ENCODE measurements at regions not wholly inside any gene's neighbourhood (a gene's known extent, or its start where the extent isn't known, plus 50 kb on each side); places are given as distances from the start of the nearest gene placed in this dataset.

GRCh38 chr22:34067031-34067430 is 146.8 kb upstream of the LARGE1 start:
- no peaks in the 10 kb centered on the region for H3K36me3 ChIP-seq (ENCODE audit: insufficient read depth)
- no peaks in the 10 kb centered on the region for H3K4me1 ChIP-seq (ENCODE audit: low read depth, poor library complexity, severe bottlenecking)
- no peak overlapping the region for H3K4me2 ChIP-seq
- no peak for TF ChIP-seq CTCF (conservative IDR thresholded peaks at IDR 0.05; ENCODE audit: low read depth, low read length)
- H3K27ac ChIP-seq = no peak overlapping the region
- H3K79me2 ChIP-seq (ENCODE audit: insufficient read depth, low read depth) = no peaks in the 10 kb centered on the region
- H3K9ac ChIP-seq = no peak overlapping the region
- H3K27me3 ChIP-seq (ENCODE audit: insufficient read depth, low read depth) = no peaks in the 10 kb centered on the region
- no peak overlapping the region for H3K4me3 ChIP-seq (IDR thresholded peaks at IDR 0.05; ENCODE audit: insufficient read depth, low read depth, low read length)
- no peaks in the 10 kb centered on the region for H4K20me1 ChIP-seq (ENCODE audit: insufficient read depth)
- H2AFZ ChIP-seq (ENCODE audit: low read depth) = no peak overlapping the region

GRCh38 chr22:34068001-34068400 is 147.7 kb upstream of the LARGE1 start:
- no peak overlapping the region for H3K4me3 ChIP-seq (IDR thresholded peaks at IDR 0.05; ENCODE audit: insufficient read depth, low read depth, low read length)
- no peaks in the 10 kb centered on the region for H3K79me2 ChIP-seq (ENCODE audit: insufficient read depth, low read depth)
- H4K20me1 ChIP-seq (ENCODE audit: insufficient read depth) = no peaks in the 10 kb centered on the region
- no peak overlapping the region for H3K27ac ChIP-seq
- no peak overlapping the region for H3K9ac ChIP-seq
- no peak for TF ChIP-seq CTCF (conservative IDR thresholded peaks at IDR 0.05; ENCODE audit: low read depth, low read length)
- H3K4me1 ChIP-seq (ENCODE audit: low read depth, poor library complexity, severe bottlenecking) = no peaks in the 10 kb centered on the region
- H3K27me3 ChIP-seq (ENCODE audit: insufficient read depth, low read depth) = no peaks in the 10 kb centered on the region
- no peak overlapping the region for H3K4me2 ChIP-seq
- no peak overlapping the region for H2AFZ ChIP-seq (ENCODE audit: low read depth)
- no peaks in the 10 kb centered on the region for H3K36me3 ChIP-seq (ENCODE audit: insufficient read depth)

- TF ChIP-seq CTCF (conservative IDR thresholded peaks at IDR 0.05; ENCODE audit: low read depth, low read length) = no peak
These were observed 149.8 kb upstream of the LARGE1 start for GRCh38 chr22:34070051-34070450.

GRCh38 chr22:34070531-34070930 is 150.3 kb upstream of the LARGE1 start:
- Histone ChIP-seq H2AFZ (ENCODE audit: low read depth) (no peak overlapping the region), H3K27me3 (ENCODE audit: insufficient read depth, low read depth) (no peaks in the 10 kb centered on the region), H3K4me1 (ENCODE audit: low read depth, poor library complexity, severe bottlenecking) (no peaks in the 10 kb centered on the region), H3K79me2 (ENCODE audit: insufficient read depth, low read depth) (no peaks in the 10 kb centered on the region), H3K9ac (no peak overlapping the region), H3K4me3 (IDR thresholded peaks at IDR 0.05; ENCODE audit: insufficient read depth, low read depth, low read length) (no peak overlapping the region), H3K27ac (no peak overlapping the region), H3K4me2 (no peak overlapping the region), H4K20me1 (ENCODE audit: insufficient read depth) (no peaks in the 10 kb centered on the region), H3K36me3 (ENCODE audit: insufficient read depth) (no peaks in the 10 kb centered on the region)
- no peak for TF ChIP-seq CTCF (conservative IDR thresholded peaks at IDR 0.05; ENCODE audit: low read depth, low read length)

More at GRCh38 chr22:34070051-34070450, 149.8 kb upstream of the LARGE1 start:
- Histone ChIP-seq H3K27me3 (ENCODE audit: insufficient read depth, low read depth) (no peaks in the 10 kb centered on the region), H3K27ac (no peak overlapping the region), H3K4me2 (no peak overlapping the region), H3K4me1 (ENCODE audit: low read depth, poor library complexity, severe bottlenecking) (no peaks in the 10 kb centered on the region), H3K4me3 (IDR thresholded peaks at IDR 0.05; ENCODE audit: insufficient read depth, low read depth, low read length) (no peak overlapping the region), H3K9ac (no peak overlapping the region), H3K79me2 (ENCODE audit: insufficient read depth, low read depth) (no peaks in the 10 kb centered on the region), H4K20me1 (ENCODE audit: insufficient read depth) (no peaks in the 10 kb centered on the region), H2AFZ (ENCODE audit: low read depth) (no peak overlapping the region), H3K36me3 (ENCODE audit: insufficient read depth) (no peaks in the 10 kb centered on the region)

Measured in KMS-11 (cell line).